PC-9 (cell line): ENCODE measurements at regions not wholly inside any gene's neighbourhood (a gene's known extent, or its start where the extent isn't known, plus 50 kb on each side); places are given as distances from the start of the nearest gene placed in this dataset.

Experiments used
- BruUV-seq: library from RNA; stranded (reverse); fragments of 400-500 nt; replicated peaks from 2 replicates; lab custom pipeline; 2021; lab: Mats Ljungman, UMichigan
- CTCF ChIA-PET: fragments of 300-600 bp; sonication (Branson Sonifier 250); formaldehyde crosslinking; loops from one replicate; lab custom pipeline; 2022; ENCODE audit warnings: antibody characterized with exemption; lab: Charles Lee
- POLR2A ChIA-PET: fragments of 300-600 bp; sonication (Branson Sonifier 250); formaldehyde crosslinking; loops from one replicate; lab custom pipeline; 2022; ENCODE audit warnings: antibody characterized with exemption; ENCODE audit not compliant: unreplicated experiment; lab: Charles Lee
- DNase-seq, 2 experiments: peaks; one replicate each; pipeline versions ENCODE4 v3.0.0 to v3.0.0-alpha.2; 2015 to 2022; ENCODE audit warnings: mixed read lengths in 1 of 2
- H2AFZ ChIP-seq: fragments of 200-600 bp; sonication (generic); 2 replicates; pipeline ENCODE4 v1.8.1; 2017; ENCODE audit warnings: antibody characterized with exemption
- H3F3A ChIP-seq: fragments of 200-600 bp; sonication (generic); 2 replicates; pipeline ENCODE4 v1.8.1; 2017; ENCODE audit warnings: antibody characterized with exemption, mild to moderate bottlenecking, low read depth; ENCODE audit not compliant: insufficient read depth
- H3K27ac ChIP-seq: fragments of 200-600 bp; sonication (generic); 2 replicates; pipeline ENCODE4 v1.6.1; 2016; ENCODE audit warnings: mixed run types
- H3K27me3 ChIP-seq: fragments of 200-600 bp; sonication (generic); 2 replicates; pipeline ENCODE4 v1.6.1; 2016; ENCODE audit warnings: low read depth, mixed run types; ENCODE audit not compliant: insufficient read depth
- H3K36me3 ChIP-seq: fragments of 200-600 bp; sonication (generic); 2 replicates; pipeline ENCODE4 v1.6.1; 2016; ENCODE audit warnings: low read depth, mixed run types
- H3K4me1 ChIP-seq: fragments of 200-600 bp; sonication (generic); replicated peaks from 2 replicates; pipeline ENCODE4 v1.6.1; 2016; ENCODE audit warnings: mixed run types; ENCODE audit not compliant: insufficient read depth
- H3K4me2 ChIP-seq: fragments of 200-600 bp; sonication (generic); 2 replicates; pipeline ENCODE4 v1.6.1; 2017; ENCODE audit warnings: mixed run types
- H3K4me3 ChIP-seq: fragments of 200-600 bp; sonication (generic); 2 replicates; pipeline ENCODE4 v1.6.1; 2016; ENCODE audit warnings: mixed run types
- H3K79me2 ChIP-seq: fragments of 200-600 bp; sonication (generic); 2 replicates; pipeline ENCODE4 v1.6.1; 2017; ENCODE audit warnings: low read depth, mixed run types
- H3K9me2 ChIP-seq: fragments of 200-600 bp; sonication (generic); 2 replicates; pipeline ENCODE4 v1.8.1; 2017; ENCODE audit warnings: mild to moderate bottlenecking; ENCODE audit not compliant: insufficient read depth
- H3K9me3 ChIP-seq: fragments of 200-600 bp; sonication (generic); 2 replicates; pipeline ENCODE4 v1.8.1; 2016; ENCODE audit warnings: low read depth; ENCODE audit not compliant: insufficient read depth
- H4K20me1 ChIP-seq: fragments of 200-600 bp; sonication (generic); 2 replicates; pipeline ENCODE4 v1.8.1; 2017; ENCODE audit not compliant: insufficient read depth
- EZH2 ChIP-seq: fragments of 200-600 bp; sonication (generic); IDR thresholded peaks from 2 replicates; pipeline ENCODE4 v1.8.0; 2017; ENCODE audit warnings: antibody characterized with exemption, low read depth
- intact Hi-C: fragments of 100-400 bp; cut with micrococcal nuclease; formaldehyde crosslinking; loops from one replicate; pipeline ENCODE4 v1.10.0; 2022; ENCODE audit not compliant: unreplicated experiment
- TF ChIP-seq, protein P1 (sequence below): fragments of 200-600 bp; sonication (generic); conservative IDR thresholded peaks from 2 replicates; pipeline ENCODE4 v1.6.1; 2017; ENCODE audit warnings: mixed run types, antibody characterized with exemption, mild to moderate bottlenecking, moderate library complexity

- POLR2A ChIA-PET: no interaction called here
These were observed 492.5 kb downstream of the AGTPBP1 start for GRCh38 chr9:85249313-85249621.

DNA sequence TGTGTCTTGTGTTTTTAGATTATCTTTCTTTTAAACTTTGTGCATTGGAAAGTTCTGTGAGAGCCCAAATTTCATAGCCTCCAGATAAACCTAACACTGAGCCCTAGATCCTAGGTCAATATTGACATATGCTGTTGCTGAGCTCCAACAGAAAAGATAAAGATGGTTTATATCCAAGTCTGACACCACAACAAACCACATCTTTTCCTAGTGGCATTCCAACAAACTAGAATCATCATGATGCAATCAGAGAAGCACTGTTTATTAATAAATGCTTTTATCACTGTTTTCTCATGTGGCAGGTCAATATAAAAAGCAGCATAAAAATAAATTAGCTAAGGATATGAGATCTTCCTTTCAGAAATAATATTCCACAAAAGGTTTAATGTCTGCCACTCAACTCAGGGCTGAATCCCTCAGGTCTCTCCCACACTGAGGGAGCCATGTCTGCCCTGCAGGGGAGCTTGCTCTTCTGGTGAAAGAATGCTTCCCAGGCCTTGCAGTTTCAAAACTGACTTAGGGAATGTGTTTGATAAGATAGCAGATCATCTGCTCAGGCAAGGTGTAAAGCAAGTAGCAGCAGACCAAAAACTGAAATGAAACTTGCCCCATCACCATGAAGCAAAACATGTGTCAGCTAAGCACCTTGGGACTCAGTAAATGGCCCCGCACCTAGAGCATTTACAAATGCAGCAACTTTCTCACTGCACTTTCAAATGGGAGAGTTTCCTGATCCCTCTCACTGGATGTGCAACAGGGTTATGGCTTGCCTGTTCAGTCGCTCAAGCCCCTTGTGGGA, 493.0 kb downstream of the AGTPBP1 start:
- H3K4me2 ChIP-seq: no peak overlapping the region
- no peak overlapping the region for H2AFZ ChIP-seq
- no peaks in the 10 kb centered on the region for H3K4me1 ChIP-seq
- H3K79me2 ChIP-seq: no peaks in the 10 kb centered on the region
- POLR2A ChIA-PET: no interaction called here
- H4K20me1 ChIP-seq: no peaks in the 10 kb centered on the region
- CTCF ChIA-PET: no interaction called here
- H3K9me3 ChIP-seq: no peaks in the 10 kb centered on the region
- H3K27ac ChIP-seq: no peak overlapping the region
- intact Hi-C loops: no loop called here
- no TSS peak for BruUV-seq
- H3K27me3 ChIP-seq: peaks cover 4% of the 10 kb centered on the region; the same call in 1 of the 2 replicates
- no peaks in the 10 kb centered on the region for H3F3A ChIP-seq
- no peak overlapping the region for H3K4me3 ChIP-seq
- H3K9me2 ChIP-seq: no peaks in the 10 kb centered on the region
- DNase-seq: no peak
- TF ChIP-seq, protein P1, sequence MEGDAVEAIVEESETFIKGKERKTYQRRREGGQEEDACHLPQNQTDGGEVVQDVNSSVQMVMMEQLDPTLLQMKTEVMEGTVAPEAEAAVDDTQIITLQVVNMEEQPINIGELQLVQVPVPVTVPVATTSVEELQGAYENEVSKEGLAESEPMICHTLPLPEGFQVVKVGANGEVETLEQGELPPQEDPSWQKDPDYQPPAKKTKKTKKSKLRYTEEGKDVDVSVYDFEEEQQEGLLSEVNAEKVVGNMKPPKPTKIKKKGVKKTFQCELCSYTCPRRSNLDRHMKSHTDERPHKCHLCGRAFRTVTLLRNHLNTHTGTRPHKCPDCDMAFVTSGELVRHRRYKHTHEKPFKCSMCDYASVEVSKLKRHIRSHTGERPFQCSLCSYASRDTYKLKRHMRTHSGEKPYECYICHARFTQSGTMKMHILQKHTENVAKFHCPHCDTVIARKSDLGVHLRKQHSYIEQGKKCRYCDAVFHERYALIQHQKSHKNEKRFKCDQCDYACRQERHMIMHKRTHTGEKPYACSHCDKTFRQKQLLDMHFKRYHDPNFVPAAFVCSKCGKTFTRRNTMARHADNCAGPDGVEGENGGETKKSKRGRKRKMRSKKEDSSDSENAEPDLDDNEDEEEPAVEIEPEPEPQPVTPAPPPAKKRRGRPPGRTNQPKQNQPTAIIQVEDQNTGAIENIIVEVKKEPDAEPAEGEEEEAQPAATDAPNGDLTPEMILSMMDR: no peak
- TF ChIP-seq EZH2: no peak
- H3K36me3 ChIP-seq: no peaks in the 10 kb centered on the region

More at GRCh38 chr9:85249313-85249621, 492.5 kb downstream of the AGTPBP1 start:
- Histone ChIP-seq H2AFZ (no peak overlapping the region), H3F3A (no peaks in the 10 kb centered on the region), H3K27me3 (peaks cover 4% of the 10 kb centered on the region; the same call in 1 of the 2 replicates), H3K4me3 (no peak overlapping the region), H3K9me3 (no peaks in the 10 kb centered on the region), H3K36me3 (no peaks in the 10 kb centered on the region), H3K9me2 (no peaks in the 10 kb centered on the region), H3K27ac (no peak overlapping the region), H3K4me2 (no peak overlapping the region), H4K20me1 (no peaks in the 10 kb centered on the region), H3K4me1 (no peaks in the 10 kb centered on the region), H3K79me2 (no peaks in the 10 kb centered on the region)
- TF ChIP-seq, protein P1: no peak
- TF ChIP-seq EZH2: no peak
- BruUV-seq: no TSS peak
- intact Hi-C loops: no loop called here
- CTCF ChIA-PET: no interaction called here
- no peak for DNase-seq

- H3K79me2 ChIP-seq: no peaks in the 10 kb centered on the region
- no peaks in the 10 kb centered on the region for H3K4me1 ChIP-seq
- H3K9me3 ChIP-seq: no peaks in the 10 kb centered on the region
- no peak overlapping the region for H3K4me2 ChIP-seq
- POLR2A ChIA-PET: no interaction called here
- TF ChIP-seq, protein P1: no peak
- no peak for TF ChIP-seq EZH2
- H4K20me1 ChIP-seq: no peaks in the 10 kb centered on the region
- H2AFZ ChIP-seq: no peak overlapping the region
- H3K9me2 ChIP-seq: no peaks in the 10 kb centered on the region
- CTCF ChIA-PET: no interaction called here
- H3K36me3 ChIP-seq: no peaks in the 10 kb centered on the region
- H3F3A ChIP-seq: no peaks in the 10 kb centered on the region
- no peak for DNase-seq
- intact Hi-C loops: no loop called here
- BruUV-seq: no TSS peak
- no peak overlapping the region for H3K4me3 ChIP-seq
- H3K27me3 ChIP-seq: peaks cover 15% of the 10 kb centered on the region; the same call in 1 of the 2 replicates
- H3K27ac ChIP-seq: no peak overlapping the region
These were observed 495.2 kb downstream of the AGTPBP1 start for GRCh38 chr9:85246541-85246940.
